HuH-7.5 (cell line): ENCODE measurements at regions not wholly inside any gene's neighbourhood (a gene's known extent, or its start where the extent isn't known, plus 50 kb on each side); places are given as distances from the start of the nearest gene placed in this dataset.
"Not testable (repeated sequence)": the region's sequence is repeated elsewhere in the genome, so short reads cannot be mapped to it uniquely, and the experiment has no call there.

Source experiments
- DNase-seq: peaks from one replicate; pipeline ENCODE4 v3.0.0; 2011; ENCODE audit warnings: low spot score

DNA sequence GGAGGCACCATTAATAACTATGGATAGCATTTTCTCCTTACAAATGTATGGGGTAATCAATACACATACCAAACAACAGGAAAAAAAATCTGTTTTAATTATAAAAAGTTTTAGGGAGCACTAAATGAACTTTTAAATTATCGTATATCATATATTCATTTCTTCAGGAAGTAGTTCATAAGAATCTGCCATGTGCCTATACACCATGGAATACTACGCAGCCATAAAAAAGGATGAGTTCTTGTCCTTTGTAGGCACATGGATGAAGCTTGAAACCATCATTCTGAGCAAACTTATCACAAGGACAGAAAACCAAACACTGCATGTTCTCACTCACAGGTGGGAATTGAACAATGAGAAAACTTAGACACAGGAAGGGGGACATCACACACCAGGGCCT is 162.1 kb upstream of the RASA1 start:
- DNase-seq, result no peak

GRCh38 chr5:87109746-87110145 is 157.9 kb upstream of the RASA1 start:
- DNase-seq, result no peak

GRCh38 chr5:87110721-87111120 is 157.0 kb upstream of the RASA1 start:
- DNase-seq, result no peak

DNA sequence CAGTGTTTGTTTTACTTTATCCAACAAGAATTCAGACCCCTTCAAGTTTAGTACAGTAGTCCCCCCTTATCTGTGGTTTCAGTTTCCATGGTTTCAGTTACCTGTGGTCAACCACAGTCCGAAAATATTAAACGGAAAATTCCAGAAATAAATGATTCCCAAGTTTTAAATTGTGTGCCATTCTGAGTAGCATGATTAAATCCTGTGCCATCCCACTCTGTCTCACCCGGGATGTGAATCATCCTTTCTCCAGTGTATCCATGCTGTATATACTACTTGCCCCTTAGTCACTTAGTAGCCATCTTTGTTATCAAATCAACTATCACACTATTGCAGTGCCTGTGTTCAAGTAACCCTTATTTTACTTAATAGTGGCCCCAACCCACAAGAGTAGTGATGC is 153.8 kb upstream of the RASA1 start:
- DNase-seq, result no peak

DNA sequence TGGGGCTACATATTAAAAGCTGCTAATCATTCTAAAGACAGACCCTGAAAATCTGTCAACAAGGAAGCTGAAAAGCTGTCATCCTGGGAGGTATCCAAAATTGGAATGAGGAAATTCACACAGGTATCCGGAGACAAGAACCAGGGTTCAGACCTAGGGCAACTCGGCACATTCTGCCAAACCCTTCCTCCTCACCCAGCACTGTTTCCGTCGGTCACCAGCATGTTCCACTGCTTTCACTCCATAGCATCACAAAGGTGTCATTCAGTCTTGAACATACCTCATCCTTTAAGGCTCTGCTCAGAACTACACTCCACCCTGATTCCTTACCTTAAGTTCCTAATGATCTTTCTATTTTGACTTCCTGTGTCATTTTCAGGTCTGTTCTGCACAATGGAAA is 153.1 kb upstream of the RASA1 start:
- no peak for DNase-seq

DNA sequence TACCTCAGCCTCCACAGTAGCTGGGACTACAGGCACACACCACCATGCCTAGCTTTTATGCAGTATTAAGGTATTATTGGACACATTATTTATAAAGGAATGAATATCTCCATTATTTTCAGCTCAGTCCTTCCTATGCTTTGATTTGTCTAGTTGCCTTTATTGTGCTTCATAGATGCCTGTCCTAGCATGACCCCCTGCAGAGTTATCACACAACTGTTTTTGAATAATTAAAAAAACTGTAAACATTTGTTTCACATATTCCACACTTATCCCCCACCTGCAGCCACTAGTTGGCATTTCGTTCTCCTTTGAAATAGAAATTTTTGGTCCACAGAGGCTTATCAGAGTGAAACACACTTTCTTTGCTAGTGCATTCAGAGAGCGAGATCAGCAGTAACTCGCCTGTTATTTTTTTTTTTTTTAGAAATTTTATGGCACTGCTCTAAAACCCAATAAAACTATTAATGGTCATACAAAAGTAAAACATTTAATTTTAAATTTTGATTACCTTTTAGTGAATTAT is 151.8 kb upstream of the RASA1 start:
- no peak for DNase-seq

- DNase-seq, result no peak
These were observed 150.7 kb upstream of the RASA1 start for GRCh38 chr5:87116825-87117512.

- DNase-seq, result no peak
These were observed 148.1 kb upstream of the RASA1 start for GRCh38 chr5:87119588-87119987.

DNA sequence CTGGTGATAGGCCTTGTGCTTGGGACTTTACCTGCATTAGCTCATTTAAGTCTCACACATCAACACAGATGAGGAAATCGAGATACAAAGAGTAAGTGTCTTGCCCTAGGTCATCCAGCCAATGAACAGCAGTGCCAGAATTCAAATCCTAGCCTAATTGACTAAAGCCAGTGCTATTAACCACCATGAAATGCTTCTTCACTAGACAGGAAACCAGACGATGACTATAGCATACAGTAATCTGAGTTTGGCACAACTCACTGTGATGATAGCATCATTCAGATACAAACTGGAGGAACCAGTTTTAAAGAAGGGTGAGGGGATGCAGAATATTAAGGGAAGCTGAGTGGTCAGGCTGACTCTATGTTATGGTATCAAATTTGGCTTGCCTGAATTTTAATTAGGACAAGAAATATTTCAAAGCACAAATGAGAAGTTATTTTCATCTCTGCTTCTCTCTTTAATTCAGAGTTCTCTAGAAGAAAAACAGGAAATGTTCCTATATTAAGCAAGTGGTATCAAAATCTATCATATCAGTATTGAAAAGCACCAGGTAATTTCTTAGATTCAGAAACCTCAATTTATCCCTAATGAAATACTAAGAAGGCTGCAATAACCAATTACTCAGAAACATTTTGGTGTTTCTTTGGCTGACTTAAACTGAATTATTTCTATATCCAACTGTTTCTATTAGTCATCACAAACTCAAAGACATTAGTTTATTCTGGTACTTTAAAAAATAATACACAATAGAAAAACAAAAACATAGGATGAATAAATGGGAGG is 147.0 kb upstream of the RASA1 start:
- no peak for DNase-seq

- DNase-seq, result no peak
These were observed 146.2 kb upstream of the RASA1 start for GRCh38 chr5:87121304-87122150.

GRCh38 chr5:87122151-87122977 is 145.3 kb upstream of the RASA1 start:
- DNase-seq, result no peak

DNA sequence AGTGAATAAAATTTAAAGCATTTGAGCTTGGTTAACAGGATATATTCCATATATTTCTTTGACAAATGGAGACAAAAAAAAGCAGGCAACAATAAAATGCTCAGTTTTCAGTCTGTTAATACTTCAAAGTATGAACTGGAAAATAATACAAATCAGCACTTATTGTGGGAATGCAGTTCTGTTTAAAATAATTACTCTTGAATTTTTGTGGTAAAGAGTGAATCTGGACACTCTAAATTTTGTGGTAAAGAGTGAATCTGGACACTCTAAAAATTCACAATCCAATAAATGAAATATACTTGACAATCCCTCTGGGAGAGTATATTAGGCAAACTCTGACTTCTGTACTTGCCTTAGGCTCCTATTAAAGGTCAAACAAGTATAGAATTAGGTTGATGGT is 141.9 kb upstream of the RASA1 start:
- no peak for DNase-seq

DNA sequence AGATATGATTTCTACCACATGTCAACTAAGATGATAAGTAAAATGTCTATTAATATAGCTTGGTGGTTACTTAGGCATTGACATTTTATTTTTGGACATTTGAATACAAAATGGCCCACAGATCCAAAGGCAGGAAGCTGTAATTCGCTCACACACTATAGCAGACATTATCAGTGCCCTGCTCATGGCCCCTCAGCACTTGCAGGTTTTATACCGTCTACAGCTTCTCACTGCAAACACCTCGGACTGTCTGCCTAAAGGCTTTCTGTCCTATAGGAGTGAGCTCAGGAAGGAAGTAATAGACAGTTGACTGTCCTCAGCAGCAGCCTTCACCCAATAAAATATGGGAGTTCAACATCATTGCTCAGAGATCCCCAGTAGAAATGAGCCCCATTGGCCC is 140.8 kb upstream of the RASA1 start:
- DNase-seq, result no peak

DNA sequence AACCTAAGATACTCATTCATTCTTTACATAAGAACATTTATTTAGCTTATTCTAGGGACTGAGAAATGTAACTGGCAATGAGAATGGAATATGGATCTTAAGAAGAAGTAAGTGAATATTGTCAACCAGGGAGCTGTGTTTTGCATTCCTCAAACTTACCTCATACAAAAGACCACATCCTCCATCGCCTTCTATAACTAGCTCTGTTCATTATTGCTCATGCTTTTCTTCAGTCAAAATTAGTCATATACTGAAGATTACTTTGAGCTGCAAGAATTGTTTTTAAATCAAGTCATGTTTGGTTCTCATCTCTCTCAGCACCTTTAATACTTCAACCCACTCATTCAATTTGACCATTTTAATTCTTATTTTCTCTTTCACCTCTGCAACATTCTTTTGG is 140.3 kb upstream of the RASA1 start:
- no peak for DNase-seq

DNA sequence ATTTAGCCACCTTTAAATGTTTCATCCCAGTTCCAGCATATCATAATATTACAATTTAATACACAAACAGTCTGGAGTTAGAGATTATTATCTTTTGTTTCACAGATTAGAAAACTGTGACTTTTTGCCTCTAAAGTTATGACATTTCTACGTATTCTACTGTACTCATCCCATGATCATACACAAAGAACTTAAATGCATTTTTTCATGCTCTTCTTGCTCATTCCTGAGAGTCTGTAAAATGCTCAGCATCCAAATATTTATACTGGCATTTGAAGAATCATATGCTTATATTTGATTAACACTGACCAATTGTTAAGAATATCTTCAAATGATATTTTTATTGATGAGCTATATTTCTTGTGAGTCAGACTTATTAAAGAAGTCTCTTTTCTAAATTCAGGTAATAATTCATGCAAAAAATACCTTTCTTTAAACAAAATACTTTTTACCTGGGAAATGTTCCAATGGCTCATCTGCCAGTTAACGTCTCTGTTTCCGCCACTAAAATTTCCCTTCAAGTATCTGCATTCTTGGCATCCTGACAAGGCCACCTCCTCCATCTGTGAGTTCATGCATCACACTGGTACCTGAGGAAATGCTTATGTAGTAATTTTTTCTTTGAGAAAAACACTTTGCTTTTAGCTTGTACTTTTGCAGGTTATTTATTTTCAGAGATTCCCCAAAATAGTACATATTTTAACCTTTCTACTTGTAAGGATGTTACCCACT is 139.6 kb upstream of the RASA1 start:
- DNase-seq, result no peak

DNA sequence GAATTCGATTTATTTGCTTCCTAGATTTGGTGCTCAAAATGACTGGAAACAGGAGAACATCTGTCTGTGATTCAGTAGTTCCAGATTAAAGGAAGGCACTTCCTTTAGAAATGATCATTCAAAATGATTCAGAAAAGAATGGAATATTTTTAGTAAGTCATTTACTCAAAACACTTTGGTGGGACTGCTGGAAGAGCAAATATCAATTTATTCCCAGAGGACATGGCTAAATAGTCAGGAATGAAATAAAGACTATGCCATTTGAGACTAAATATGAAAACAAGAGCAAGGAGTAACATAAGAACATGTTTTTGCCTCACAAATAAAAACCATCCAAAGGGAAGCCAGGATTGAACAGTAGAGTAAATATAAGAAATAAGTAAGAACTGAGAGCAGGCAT is 138.6 kb upstream of the RASA1 start:
- DNase-seq, result no peak

- no peak for DNase-seq
These were observed 135.0 kb upstream of the RASA1 start for GRCh38 chr5:87132696-87133095.

GRCh38 chr5:87134513-87134912 is 133.2 kb upstream of the RASA1 start:
- DNase-seq, result not testable (repeated sequence)

DNA sequence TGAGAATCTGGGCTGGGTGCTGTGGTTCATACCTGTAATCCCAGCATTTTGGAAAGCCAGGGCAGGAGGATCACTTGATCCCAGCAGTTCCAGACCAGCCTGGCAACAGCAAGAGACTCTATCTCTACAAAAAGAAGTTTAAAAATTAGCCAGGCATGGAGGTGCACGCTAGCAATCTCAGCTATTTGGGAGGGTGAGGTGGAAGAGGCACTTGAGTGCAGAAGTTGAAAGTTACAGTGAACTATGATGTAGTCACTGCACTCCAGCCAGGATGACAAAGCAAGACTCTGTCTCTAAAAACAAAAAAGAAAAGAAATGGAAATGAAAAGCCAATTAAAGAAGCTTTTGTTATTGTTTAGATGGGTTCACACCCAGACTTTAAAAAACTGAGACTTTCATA is 131.6 kb upstream of the RASA1 start:
- no peak for DNase-seq

DNA sequence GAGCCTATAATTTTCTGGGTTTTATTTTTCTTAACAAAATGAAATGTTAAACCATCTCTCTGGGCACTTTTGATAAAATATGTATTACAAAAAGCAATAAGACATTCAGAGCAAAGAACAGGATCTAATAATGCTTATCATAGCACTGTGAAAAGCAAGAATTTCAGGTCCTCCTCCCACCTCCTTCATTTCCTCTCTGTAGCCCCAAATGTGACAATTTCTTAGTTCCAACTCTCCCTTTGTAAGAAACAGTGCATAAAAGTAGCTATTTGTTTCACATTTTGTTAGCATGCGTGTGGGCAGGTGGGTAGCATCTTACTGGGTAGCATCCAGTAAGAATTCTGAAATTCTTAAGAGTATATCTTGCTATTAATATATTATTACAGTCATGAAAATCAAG is 130.9 kb upstream of the RASA1 start:
- no peak for DNase-seq

DNA sequence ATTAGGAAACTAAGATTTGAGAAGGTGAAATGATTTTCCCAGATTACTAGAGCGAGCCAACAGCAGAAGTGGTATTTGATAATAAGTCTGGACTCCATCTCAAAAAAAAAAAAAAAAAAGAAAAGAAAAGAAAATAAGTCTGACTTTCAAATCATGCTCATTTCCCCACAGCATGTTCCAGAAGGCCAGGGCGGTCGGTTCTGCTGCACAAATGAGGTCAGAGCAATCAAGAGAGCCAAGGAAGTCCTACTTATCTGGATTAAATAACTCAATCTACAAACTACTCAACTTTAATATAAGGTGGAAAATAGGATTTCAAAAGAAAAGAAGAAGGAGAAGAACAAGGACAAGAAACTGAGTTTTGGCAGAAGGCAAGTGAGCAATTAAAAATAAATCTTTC is 130.4 kb upstream of the RASA1 start:
- no peak for DNase-seq
